ENCODE measurements at regions not wholly inside any gene's neighbourhood (a gene's known extent, or its start where the extent isn't known, plus 50 kb on each side); places are given as distances from the start of the nearest gene placed in this dataset.

DNA sequence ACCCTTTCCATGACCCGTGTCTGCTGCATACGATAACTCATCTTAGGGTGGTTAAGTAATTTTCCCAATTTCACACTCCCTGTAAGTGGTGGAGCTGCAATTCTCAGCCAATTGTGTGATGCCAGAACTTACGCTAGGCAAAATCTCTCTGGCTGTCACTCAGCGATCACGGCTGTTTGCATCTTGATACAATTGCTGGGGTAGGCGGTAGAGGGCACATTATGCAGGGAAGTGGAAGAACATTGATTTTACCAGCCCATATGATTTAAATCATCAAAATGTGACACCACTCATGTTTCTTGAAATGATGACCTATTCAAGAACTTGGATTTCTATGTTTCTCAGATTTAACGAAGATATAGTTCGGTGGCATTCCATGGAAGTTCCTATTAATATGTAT lies 108.7 kb upstream of the ADARB2 start:
- no peak for DNase-seq

DNA sequence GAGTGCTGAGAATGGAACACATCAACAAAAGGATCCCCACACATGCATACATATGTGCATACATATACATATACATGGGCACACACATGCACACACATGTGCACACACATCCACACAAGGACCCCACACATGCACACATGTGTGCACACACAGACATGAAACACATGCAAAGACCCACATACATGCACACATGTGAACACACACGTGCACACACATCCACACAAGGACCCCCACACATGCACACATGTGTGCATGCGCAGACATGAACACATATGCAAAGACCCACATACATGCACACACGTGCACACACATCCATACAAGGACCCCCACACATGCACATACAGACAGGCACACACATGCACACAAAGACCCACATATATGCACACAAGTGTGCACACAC lies 104.4 kb upstream of the ADARB2 start:
- DNase-seq: no peak

DNA sequence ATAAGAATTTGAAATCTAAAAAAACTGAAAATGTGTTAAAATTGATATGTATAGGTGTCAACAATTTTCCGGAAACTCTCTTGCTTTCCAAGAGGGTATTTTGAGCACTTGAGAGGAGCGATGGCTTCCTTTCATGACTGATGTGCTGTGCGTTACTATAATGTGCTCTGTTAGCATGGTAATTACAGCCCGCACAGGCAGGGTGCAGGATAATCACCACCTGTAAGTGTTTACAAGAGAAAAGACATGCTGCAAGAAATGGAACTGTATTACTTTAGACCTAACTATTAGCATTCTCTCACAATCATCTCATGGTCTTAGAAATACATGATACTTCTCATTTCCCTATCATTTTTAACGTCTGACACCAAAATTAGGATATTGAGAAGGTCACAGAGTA lies 92.4 kb upstream of the ADARB2 start:
- no peak for DNase-seq

DNA sequence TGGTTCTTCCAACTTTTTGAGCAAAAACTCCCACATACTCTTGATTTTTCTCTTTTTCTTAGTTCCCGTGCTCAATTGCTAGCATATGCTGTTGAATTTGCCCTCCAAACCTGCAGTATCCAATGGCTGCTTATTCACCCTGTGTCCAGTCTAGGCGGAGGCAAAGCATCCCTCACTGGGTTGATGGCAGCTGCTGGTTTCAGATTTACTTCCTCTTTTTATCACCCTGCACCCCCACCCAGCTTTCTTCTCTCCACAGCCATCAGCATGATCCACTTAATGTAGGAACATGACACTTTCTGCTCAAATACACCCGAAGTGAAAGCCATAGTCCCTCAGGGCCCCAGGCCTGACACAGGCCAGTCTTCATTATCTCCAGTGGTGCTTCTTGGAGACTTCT lies 87.6 kb upstream of the ADARB2 start:
- DNase-seq: no peak

DNA sequence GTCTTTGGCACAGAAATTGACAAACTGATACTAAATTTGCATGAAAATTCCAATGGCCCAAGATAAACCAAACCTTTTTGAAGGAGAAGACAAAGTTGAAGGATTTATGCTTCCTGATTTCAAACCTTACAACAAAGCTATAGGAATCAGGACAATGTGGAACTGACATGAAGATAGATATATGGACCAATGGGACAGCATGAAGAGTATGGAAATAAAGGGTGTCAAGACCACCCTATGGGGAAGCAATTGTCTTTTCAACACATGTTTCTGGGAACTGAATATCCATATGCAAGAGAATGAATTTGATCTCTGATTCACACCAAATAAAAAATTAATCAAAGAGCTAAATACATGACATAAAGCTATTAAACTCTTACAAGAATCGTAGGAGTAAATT lies 77.2 kb upstream of the ADARB2 start:
- no peak for DNase-seq

DNA sequence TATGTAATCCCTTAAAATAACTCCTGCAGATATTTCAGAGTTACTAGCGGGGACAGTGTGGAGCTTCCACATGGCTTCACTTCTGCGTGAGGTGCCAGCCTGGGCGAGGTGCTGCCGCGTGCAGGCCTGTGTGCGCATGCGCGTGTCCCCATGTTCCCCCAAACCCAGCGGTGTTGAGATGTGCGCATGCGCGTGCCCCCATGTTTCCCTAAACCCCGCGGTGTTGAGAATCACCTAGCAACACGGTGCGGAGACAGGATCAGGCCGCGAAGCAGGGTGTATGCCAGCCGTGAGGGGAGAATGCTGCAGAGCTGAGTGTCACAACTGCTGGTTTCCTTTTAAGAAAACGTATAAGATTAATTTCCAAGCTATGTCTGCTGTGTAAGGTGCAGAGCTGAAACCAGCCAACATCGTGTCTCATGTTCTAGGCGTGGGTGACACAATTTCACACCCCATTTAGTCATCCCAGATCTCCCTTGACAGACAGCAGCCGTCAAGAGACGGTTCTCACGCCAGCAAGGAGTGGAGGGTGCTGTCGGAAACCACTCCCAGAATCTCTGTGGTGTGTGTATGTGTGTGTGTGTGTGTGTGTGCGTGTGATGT lies 71.9 kb upstream of the ADARB2 start:
- DNase-seq: no peak

DNA sequence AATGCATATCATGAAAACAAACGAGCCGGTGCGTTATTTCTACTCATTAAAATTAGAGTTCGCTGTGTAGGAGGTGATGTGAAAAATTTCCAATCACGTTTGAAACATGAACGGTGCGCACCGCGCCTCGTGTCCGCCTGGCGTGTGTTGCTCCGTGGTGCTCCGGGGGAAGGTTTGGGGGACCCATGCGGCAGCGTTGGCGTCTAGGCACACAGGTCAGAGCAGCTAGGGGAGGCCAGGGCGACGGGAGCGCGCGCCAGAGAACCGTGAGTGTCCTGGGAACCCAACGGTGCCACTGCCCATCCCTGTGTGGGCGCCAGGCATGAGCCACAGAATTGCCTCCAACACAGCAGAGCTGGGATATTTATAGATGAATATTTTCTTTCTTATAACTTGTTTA lies 70.6 kb upstream of the ADARB2 start:
- no peak for DNase-seq

DNA sequence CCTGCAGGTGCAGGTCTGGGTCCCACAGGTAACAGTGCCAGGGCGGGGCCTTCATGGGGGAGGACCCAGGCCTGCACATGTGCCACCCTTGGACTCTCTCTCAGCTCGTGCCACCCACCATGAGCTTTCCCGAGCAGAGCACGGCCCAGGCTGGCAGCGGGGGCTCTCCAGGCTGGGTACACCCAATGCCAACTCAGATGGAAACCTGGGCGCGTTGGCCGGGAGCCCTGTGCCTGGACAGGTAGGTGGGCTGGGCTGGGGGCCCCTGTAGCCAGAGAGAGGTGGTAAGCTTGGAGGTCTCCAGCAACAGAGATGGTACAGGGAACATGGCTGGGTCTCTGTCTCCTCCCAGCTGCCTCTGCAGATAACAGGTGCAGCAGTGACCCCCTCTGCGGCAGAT lies 69.9 kb upstream of the ADARB2 start:
- DNase-seq: no peak

DNA sequence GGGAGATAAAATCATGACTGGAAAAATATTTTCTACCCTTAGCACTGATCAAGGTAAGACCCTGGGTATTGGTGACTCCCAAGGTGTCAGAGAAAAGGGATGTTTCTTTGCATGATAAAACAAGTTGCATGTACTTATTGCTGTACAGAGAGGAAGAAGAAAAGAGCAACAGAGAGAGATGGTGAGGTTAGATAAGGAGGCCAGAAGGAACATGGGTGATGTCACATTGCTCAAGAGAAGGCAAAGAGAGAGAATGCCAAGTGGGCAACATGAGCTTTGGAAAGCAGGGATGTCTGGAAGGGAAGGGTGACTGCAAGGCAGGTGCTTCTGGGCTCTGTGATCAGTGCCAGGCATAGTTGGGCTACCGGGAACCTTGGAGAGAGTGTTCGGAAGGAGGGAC lies 65.1 kb upstream of the ADARB2 start:
- DNase-seq: no peak

DNA sequence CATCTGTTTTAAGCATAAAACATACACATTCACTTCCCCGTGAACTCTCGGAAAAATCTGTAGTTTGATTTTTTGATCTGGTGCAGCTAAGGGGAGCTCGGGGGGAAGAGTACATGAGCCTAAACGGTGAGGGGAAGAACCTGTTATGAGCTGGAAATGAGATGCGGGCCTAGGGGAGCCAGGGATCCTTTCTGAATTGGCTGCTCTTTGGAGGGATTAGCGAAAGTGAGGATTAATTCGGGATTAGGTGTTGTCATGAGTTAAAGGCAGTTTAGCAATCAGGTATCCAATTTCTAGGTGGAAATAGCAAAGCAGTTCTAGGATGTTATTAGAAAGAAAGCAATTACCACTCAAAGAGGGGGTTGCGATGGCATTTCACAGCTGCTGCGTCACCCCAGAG lies 51.1 kb upstream of the ADARB2 start:
- no peak for DNase-seq
